GF-D8 (cell line): ENCODE measurements at regions not wholly inside any gene's neighbourhood (a gene's known extent, or its start where the extent isn't known, plus 50 kb on each side); places are given as distances from the start of the nearest gene placed in this dataset.

Source experiments
- DNase-seq: peaks from one replicate; lab custom pipeline; 2025; lab: John Stamatoyannopoulos, UW

DNA sequence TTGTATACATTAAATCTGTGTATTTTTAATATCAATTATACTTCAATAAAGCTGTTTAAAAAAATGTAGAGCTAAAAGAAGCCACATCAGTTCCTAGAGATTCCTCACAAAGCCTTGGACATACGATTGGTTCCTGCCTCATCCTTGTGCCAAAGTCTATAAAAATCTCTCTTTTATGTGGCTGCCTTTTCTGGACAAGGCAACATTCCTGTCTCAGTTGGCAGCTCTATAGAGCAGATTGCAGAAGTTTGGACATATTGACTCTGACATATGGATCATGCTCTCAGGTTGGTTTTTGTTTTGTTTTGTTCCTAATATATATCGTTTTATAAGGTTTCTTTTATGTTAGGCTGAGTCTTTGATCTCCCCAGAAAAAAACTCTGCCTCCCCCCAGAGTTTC is 148.9 kb downstream of the MAFB start:
- DNase-seq: no peak

DNA sequence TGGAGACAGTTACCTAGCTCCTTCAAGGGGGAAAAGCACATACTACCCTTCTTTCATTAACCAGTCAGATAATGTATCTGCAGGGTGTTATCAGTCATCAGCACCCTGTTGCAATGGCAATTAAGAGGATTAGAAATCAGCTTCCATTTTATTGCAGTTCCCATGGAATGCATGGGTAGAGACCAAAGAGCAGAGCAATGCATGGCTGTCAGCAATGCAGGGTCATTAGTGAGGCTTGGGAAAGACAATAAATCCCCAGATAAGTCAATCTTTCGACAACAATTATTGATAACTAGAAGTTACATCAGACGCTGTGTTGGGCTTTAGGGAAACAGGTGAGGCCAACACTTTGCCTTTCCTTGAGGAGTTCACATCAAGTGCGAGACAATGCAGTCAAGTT is 150.9 kb downstream of the MAFB start:
- DNase-seq: no peak

DNA sequence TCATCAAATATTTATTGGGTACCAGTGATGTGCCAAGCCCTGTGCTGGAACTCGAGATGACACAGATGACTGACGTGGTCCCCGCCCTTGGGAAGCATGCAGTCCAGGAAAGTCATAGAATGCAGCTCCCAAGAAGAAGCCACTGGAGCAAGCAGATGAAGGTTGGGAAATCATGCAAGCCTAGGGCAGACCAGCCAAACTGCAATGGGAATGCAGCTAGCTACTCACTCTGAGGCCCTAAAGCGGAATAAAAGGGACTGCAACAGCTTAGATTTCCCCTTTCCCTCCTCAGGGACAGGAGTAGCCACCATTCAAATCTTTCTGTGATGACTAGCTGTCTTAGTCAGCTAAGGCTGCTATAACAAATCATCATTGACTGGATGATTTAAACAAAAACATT is 152.2 kb downstream of the MAFB start:
- no peak for DNase-seq

DNA sequence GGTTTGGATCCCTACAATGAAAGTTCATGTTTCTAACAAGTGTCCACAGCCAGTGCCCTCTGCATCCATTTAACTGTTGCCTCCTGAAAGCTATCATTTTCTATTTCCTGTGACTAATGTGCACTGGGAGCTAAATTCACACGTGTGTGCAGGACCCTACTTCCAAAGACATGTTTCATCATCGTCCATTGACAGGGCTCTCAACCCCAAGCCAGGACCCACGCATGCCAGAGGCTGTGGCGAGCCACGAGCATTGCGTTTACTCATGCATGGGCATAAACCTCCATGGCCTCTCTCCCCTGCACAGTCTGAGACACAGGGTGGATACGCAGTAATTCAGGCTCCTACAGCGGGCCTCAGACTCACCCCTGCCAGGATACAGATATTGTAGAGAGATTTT is 153.2 kb downstream of the MAFB start:
- no peak for DNase-seq

DNA sequence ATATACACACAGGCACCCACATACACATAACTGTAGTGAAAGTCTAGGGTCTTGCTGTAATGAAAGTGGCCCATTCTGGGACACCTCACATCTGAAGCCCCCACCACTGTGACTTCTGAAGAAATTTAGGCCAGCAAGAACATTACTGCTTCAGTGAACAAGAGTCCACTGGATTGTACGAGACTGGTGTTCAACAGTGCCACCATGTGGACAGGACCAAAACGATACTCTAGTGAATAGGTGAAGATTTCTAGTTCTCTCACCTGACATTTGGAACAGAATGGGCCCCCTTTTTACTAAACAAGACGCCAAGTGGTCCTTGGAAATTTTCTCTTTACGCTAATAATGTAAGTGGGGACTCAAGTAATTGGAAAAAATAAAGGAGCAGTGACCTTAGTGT is 156.9 kb downstream of the MAFB start:
- no peak for DNase-seq

DNA sequence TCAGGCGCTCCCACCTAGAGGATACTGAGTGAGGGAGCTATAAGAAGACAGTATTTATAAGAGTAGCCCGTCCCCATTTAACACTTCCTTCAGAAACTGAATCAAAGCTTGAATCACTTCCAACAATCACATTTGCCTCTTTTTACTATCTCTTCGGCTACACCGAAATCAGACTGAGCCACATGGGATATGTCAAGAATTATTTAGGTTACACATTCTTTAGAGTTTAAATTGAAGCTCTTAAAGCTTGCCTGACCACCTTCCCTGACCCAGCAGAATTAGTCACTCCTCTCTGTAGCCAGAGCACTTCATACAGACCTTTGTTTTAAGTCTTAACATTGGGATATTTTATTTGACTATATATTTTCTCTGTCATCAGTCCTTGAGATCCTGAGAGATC is 163.7 kb downstream of the MAFB start:
- DNase-seq: no peak

DNA sequence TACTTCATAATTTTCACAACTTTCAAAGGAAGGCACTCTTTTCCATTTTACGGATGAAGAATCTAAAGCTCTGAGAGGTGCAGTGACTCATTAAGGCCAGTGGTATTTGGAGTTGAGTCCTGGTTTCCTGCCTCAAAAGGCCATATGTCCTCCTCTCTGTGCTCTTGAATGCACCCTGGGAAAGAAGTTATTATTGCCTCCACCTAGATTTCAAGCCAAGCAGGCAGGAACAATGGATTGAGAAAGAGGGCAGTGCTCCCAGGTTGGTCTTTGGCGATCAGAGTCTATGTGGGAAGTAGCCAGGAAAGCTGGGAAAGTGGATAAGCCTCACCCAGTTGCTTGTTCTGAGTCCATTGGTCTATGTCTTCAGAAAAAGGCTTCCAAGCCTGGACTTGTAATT is 165.0 kb downstream of the MAFB start:
- DNase-seq: no peak

DNA sequence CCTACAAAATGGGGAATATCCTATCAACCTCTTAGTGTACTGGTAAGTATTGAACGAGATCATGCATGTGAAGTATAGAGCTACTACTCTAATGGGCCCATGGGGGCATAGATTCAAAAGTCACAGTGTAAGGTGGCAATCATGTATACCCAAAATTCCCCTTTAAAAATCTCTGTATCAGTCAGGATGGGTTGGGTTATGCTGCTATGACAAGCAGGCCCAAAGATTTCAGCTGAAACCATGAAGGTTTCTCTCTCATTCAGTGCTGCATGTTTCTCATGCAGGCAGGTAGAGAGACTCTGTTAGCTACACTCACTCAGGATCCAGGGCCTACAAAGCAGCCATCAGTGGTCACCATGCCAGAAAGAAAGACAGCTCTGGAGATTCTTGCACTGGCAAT is 166.6 kb downstream of the MAFB start:
- DNase-seq: no peak

DNA sequence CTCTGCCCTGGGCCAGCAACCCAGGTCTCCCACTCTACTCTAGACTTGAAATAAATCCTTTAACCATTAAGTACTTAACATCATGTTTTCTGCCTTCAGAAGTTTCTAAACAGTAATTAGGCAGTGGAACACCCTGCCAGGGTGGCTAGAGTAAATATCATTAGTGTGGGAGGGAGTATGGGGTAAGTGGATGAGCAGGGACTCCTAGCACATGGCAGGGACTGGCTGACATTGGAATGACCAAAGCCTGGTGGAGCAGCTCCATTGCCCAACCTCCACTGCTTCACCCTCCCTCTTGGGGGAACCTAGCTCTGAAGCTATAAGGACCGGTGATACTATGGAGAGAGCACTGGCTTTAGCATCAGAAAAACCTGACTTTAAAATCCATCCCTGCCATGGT is 167.1 kb downstream of the MAFB start:
- DNase-seq: no peak

DNA sequence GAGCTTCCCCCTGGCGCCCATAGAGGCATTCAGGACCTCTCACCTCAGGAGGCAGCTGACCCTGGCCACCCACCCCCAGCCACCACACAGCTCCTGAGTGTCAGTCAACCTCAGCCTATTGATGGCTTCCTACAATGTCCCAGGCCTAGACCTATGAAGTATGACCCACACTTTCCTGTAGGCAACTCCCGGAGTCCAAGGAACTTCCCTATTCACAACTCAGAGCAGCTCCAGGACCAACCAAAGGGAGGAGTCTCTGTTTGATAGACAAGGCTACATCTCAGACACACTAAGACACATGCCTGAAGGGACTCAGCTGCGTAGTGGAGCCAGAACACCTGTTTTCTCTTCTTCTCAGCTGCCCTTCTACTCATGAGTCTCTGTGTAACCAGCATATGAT is 169.1 kb downstream of the MAFB start:
- no peak for DNase-seq

DNA sequence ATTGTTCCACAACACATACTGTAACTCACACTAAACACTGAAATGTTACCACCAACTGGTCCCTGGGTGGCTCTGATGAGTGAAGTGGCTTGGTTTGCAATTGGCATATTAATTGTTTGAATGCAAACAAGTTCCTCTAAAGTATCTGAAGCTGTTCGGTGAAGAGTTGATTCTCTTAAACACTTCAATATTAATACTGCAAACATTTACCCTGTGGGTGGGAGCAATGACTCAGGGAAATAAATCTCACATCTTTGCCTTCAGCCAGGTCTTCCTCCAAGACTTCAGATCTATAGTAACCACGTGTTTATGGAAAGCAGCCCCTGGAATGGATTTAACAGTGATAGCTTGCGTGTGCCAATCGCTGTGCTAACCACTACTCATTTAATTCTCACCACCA is 176.0 kb downstream of the MAFB start:
- no peak for DNase-seq

DNA sequence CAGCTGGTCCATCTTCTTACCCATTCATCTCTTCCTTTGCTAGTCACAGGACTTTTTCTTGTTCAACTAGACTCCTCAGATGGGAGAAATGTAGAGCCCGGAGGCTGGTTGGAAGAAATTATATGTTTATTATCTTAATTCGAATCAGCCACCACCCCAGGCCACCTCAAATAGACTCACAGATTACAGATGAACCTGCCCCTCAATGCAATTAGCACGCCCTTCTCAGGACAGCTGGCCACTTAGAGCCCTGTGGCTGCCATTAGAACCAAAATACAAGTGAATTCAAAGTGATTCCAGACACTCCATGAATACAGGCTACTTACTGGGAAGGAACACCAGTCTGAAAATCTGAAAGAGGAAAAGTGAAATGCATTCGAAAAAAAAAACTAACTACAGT is 176.4 kb downstream of the MAFB start:
- no peak for DNase-seq

DNA sequence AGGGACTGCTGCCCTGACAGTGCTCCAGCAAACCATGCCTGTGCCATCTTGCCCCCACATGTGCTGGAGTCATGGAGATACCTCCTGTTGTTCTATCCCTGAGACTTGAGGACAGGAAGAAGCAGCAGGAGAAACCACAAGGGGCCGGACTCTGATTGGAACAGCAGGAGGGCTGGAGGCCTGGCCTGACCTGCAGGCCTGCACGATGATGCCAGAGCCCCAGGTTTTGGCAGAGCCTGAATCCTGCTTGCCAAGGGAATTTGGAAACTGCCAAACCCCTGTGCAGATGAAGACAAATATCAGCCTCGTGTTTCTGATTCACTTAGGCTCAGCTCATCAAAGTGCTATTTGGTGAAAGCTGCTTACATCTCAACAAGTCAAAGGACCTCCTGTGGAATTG is 177.6 kb downstream of the MAFB start:
- no peak for DNase-seq

DNA sequence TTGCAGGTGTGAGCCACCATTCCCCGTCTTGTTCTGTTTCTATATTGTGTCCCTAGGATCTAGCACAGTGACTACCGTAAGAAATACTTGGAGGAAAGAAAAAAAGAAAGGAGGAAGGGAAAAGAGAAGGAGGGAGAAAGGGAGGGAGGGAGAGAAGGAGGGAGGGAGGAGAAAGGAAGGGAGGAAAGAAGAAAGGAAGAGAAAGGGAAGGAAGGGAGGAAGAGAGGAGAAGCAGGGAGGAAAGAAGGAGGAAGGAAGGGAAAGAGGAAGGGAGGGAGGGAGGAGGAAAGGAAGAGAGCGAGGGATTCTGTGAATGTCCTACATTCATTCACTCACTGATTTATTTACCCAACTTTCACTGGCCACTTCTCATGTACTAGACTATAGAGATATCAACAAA is 178.4 kb downstream of the MAFB start:
- DNase-seq: no peak

DNA sequence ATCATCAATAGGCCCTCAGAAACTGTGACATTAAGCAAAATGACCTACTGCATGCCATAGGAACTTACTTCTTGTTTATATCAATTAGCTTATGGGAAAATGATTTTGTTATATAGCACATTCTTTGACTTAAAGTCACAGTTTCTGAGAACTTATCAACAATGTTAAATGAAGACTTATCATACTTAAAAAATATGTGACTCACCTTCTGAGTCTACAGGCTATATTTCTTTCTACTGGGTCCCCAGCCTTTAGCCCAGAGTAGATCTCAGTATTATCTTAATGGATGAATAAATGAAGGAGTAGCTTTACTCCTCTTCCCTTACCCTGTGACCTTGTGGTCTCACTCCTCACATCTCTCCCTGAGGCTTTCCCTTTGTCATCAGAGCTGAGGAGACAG is 180.2 kb downstream of the MAFB start:
- DNase-seq: no peak

DNA sequence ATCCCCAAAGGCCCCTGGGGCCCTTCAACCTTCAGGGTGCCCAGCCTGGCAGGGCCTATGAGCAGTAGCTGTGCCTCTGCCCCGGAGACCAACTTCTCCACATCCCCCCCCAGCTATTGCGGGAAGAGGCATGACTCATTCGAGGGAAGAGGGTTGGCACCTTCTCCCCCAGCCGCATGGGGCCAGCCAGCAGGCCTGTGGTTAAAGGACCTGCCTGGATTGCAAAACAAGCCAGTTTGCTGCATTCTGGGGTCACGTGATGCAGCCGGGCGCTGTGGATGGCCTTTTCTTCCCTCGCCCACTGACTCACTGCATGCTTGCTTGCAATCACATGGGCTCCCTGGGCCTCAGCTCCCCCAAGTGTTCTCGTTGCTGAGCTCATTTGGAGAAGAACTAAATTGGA is 182.5 kb downstream of the MAFB start:
- DNase-seq: peak; percentile 85

DNA sequence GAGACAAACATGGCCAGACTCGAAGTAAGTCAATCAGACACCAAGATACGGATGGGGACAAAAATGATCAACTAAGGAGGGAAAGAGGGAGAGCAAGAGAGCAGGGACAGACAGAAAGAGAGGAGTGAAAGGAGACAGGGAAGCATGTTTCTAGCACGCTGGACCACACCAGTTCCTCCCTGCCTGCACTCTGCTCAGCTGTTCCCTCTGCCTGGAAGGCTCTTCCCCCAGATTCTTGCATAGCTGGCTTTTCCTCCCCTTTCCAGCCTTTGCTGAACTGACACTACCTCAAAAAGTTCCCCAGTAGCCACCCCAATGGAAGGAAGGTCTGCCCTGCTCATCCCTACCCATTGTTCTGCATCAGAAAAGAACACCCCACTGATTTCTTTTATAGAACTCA is 185.9 kb downstream of the MAFB start:
- DNase-seq: no peak

DNA sequence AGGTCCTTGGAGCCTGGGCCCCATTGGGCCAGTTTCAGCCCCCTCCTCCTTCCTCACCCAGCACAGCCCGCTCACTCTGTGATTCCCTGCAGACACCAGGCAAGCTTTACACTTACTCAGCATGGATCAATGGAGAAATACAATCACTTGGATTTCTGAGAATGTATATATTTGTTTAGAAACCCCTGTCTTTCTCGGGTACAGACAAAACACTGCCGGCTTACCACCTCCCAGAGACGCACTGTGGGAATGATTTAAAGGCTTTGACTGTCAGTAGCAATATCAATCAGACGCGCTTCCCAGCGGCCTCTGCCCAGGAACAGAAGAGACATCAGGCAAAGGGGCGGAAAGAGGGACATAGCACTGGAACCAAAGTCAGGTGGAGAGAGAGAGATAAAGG is 186.5 kb downstream of the MAFB start:
- DNase-seq: no peak

DNA sequence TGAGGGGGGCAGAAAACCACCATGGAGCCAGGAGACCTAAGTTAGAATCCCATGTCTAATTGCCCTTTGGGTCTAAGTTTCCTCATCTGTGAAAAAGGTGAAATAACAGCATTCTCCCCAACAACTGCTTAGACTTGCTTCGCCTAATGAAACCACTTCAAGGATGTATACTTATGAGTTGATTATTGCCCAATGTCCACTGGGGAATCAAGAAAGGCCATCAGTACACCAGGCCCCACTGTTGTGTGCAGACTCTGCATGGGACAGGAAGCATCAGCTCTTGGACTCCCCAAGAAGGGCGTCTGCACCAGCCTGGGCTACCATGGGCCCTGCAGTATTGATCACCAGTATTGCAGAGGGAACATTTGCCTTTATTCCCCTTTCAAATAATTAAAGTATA is 189.6 kb downstream of the MAFB start:
- no peak for DNase-seq

DNA sequence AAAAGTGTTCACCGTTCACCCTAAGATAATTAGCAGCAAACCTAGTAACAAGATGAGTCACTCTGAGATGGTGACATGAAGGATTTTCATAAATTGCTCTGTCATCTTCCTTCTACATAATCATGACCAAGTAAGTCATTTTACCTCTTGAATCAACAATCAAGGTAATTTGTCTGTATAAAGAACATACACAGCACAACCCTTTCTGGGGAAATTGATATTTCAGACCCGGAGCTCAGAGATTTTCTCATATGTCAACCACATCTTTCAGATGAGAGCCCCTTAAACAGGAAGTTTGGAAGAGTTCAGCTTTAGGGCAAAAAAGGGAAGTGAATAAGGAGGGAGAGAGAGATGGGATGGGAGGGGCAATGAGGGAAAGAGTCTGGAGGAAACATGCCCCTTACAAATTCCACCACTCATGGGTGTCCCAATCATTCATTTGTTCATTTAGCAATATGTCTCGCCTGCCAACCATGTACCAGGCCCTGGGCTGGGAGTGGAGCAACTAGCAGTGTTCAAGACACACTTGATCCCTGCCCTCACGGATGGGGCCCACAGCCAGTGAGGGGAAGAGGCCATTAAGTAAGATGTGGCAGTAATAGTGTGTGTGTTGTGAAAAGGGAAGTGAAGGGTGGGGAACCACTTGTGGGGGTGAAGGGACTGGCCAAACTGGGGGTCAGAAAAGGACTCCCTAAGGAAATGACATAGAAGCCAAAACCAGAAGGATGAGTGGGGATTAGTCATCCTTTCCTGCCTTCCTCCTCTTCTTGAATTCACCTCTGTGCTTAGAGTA is 190.9 kb downstream of the MAFB start:
- DNase-seq: peak; percentile 96

DNA sequence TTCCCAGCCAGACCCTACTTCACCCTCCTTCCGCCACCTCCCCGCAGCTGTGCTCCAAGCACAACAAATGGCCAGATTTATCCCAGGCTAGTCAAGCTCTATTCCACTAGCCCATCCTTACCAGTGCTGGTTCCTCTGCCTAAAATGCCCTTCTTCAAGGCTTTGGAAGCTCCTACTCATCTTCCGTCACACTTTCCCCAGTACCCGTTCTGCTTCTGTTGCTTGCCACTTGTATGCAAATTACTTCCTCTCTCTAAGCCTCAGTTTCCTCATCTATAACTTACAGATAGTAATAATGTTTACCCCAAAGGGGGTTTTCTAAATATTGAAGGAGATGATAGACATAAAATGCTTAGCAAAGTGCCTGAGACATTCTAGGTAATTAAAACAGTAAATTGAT is 193.1 kb downstream of the MAFB start:
- no peak for DNase-seq

DNA sequence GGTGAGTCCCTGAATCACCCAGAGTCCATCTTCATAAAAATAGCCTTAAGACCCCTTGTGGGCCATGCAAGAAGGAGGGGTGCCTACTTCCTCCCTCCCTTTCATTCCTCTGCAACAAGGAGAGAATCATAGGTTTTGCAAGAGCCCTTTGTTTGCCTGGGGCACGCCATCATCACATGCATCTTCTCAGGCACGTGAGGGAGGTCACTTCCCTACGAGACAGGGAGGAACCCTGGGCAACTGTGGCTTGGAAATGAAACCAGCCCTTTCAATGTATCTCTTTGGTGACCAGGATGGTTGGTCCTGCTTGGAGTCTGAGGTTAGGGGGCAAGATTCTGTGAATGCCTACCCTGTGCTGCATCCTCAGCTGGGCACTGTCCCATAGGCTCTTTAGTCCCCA is 194.8 kb downstream of the MAFB start:
- DNase-seq: no peak

DNA sequence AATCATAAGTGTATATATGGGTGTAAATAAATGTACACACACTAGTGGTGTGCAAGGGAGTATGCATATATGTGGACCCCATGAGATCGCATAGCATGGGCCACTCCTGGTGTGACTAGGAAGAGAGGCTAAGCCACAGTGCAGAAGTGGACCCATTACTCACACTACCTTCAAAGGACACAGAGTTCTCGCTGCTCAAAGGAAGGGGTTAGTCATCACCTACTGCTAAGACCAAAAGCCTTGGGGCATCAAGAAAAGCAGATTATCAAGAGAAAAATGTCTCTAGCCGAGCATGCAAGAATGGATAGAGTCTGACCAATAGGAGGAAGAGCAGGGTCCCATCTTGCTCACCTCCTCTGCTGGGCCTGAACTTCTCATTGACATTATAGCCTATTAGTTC is 195.5 kb downstream of the MAFB start:
- no peak for DNase-seq

DNA sequence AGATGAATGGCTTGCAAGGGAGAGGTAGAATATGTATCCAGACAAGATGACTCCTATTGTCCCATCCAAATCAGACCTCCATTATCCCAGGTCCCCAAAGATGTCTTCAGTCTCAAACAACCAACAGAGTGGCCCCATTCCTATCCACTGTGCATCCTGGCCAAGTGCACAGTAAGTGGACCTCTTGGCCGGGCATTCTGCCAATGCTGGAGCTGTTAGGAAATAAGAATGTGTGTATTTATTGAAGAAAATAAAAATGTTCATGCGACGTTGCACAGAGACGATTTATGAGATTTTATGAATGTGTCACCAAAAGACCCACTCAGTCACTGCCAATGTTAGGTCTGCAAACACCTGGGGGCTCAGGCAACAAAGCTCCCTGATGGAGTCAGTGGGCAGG is 196.0 kb downstream of the MAFB start:
- no peak for DNase-seq
